ENCODE measurements at regions not wholly inside any gene's neighbourhood (a gene's known extent, or its start where the extent isn't known, plus 50 kb on each side); places are given as distances from the start of the nearest gene placed in this dataset.
"Not testable (repeated sequence)": the region's sequence is repeated elsewhere in the genome, so short reads cannot be mapped to it uniquely, and the experiment has no call there.

- H4K20me1 ChIP-seq (ENCODE audit: insufficient read depth, low read length); intact Hi-C loops (cut with micrococcal nuclease; ENCODE audit: unreplicated experiment); in situ Hi-C loops (cut with HindIII; ENCODE audit: extremely low pct_ligation_motif_present, low pct_unique_long_range_greater_than_20kb); H3K9ac ChIP-seq (ENCODE audit: insufficient read depth, low read depth, low read length); H3K27me3 ChIP-seq (ENCODE audit: control insufficient read depth in 1 of 2, insufficient read depth in 2 of 2, low read length in 2 of 2); CTCF ChIA-PET (ENCODE audit: low intra/inter-chr PET ratio, low total read pairs); FAIRE-seq; ATAC-seq; H3K4me2 ChIP-seq (ENCODE audit: low read depth, low read length); POLR2A ChIA-PET; H3K9me3 ChIP-seq (ENCODE audit: low read length); H2AFZ ChIP-seq (ENCODE audit: low read length); DNase-seq (ENCODE audit: low spot score); H3K4me3 ChIP-seq (replicated peaks in 1 of 3; ENCODE audit: insufficient read depth in 1 of 3, low read depth in 2 of 3, low read length in 3 of 3); H3K79me2 ChIP-seq (ENCODE audit: insufficient read depth, low read length); H3K27ac ChIP-seq (ENCODE audit: extremely low read length, insufficient read depth, low read length); H3K4me1 ChIP-seq (ENCODE audit: insufficient read depth, low read length); H3K36me3 ChIP-seq (replicated peaks in 1 of 2; ENCODE audit: control insufficient read depth in 1 of 2, insufficient read depth in 2 of 2, low read length in 2 of 2); BruUV-seq (replicated peaks): not testable (repeated sequence)
- WGBS (ENCODE audit: low lambda C conversion rate) = no CpG with 5 or more reads among the region's 11 CpGs
- TF ChIP-seq, protein P1, sequence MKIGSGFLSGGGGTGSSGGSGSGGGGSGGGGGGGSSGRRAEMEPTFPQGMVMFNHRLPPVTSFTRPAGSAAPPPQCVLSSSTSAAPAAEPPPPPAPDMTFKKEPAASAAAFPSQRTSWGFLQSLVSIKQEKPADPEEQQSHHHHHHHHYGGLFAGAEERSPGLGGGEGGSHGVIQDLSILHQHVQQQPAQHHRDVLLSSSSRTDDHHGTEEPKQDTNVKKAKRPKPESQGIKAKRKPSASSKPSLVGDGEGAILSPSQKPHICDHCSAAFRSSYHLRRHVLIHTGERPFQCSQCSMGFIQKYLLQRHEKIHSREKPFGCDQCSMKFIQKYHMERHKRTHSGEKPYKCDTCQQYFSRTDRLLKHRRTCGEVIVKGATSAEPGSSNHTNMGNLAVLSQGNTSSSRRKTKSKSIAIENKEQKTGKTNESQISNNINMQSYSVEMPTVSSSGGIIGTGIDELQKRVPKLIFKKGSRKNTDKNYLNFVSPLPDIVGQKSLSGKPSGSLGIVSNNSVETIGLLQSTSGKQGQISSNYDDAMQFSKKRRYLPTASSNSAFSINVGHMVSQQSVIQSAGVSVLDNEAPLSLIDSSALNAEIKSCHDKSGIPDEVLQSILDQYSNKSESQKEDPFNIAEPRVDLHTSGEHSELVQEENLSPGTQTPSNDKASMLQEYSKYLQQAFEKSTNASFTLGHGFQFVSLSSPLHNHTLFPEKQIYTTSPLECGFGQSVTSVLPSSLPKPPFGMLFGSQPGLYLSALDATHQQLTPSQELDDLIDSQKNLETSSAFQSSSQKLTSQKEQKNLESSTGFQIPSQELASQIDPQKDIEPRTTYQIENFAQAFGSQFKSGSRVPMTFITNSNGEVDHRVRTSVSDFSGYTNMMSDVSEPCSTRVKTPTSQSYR (CRISPR knock-in tag; IDR thresholded peaks at IDR 0.05; ENCODE audit: borderline replicate concordance) = peak; percentile 61; the same call in 1 of the 2 replicates
Observed at GRCh38 chr11:100409267-100409666, 277.8 kb upstream of the ARHGAP42 start.

DNA sequence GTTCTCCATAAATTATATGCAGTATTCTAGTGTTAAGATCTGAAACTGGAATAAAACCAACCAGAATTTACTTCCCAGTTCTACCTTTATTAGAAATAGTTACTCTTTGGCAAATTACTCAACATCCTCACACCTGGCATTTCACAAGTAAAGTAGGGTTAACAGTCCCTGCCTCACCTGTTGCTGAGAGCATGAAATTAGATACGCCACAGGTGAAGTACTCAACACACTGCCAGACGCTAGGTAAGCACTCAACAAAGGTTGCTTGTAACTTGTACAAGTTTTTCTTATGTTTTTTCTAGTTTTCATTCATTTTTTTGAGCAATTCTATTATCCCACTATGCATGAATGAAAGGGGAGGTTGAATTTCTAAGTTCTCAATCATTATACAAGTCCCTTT, 267.6 kb upstream of the ARHGAP42 start:
- no peak overlapping the region for H3K4me2 ChIP-seq (ENCODE audit: low read depth, low read length)
- H3K27ac ChIP-seq (ENCODE audit: extremely low read length, insufficient read depth, low read length) = no peak overlapping the region
- no peaks in the 10 kb centered on the region for H3K27me3 ChIP-seq (ENCODE audit: control insufficient read depth in 1 of 2, insufficient read depth in 2 of 2, low read length in 2 of 2)
- intact Hi-C loops (cut with micrococcal nuclease; ENCODE audit: unreplicated experiment) = no loop called here
- 3% methylated on average over 2 of the region's 2 CpGs for WGBS (ENCODE audit: low lambda C conversion rate)
- no peak overlapping the region for H3K9ac ChIP-seq (ENCODE audit: insufficient read depth, low read depth, low read length)
- ATAC-seq = no peak
- no TSS peak for BruUV-seq (replicated peaks)
- H4K20me1 ChIP-seq (ENCODE audit: insufficient read depth, low read length) = no peaks in the 10 kb centered on the region
- no peaks in the 10 kb centered on the region for H3K36me3 ChIP-seq (replicated peaks in 1 of 2; ENCODE audit: control insufficient read depth in 1 of 2, insufficient read depth in 2 of 2, low read length in 2 of 2)
- in situ Hi-C loops (cut with HindIII; ENCODE audit: extremely low pct_ligation_motif_present, low pct_unique_long_range_greater_than_20kb) = no loop called here
- POLR2A ChIA-PET = no interaction called here
- no peak overlapping the region for H2AFZ ChIP-seq (ENCODE audit: low read length)
- no peaks in the 10 kb centered on the region for H3K4me1 ChIP-seq (ENCODE audit: insufficient read depth, low read length)
- H3K79me2 ChIP-seq (ENCODE audit: insufficient read depth, low read length) = no peaks in the 10 kb centered on the region
- no peak for FAIRE-seq
- TF ChIP-seq ZNF563 (CRISPR knock-in tag; IDR thresholded peaks at IDR 0.05) = no peak
- TF ChIP-seq CEBPG (CRISPR knock-in tag; IDR thresholded peaks at IDR 0.05) = no peak
- no peak for TF ChIP-seq ARID2 (CRISPR knock-in tag; IDR thresholded peaks at IDR 0.05; ENCODE audit: borderline replicate concordance)
- no peak for TF ChIP-seq SMC3 (IDR thresholded peaks at IDR 0.05; ENCODE audit: low read length)
- no peak for TF ChIP-seq SP5 (CRISPR knock-in tag; IDR thresholded peaks at IDR 0.05; ENCODE audit: borderline replicate concordance, low read depth)
- TF ChIP-seq CREM (IDR thresholded peaks at IDR 0.05) = no peak
- no peak for TF ChIP-seq CREM (CRISPR knock-in tag; IDR thresholded peaks at IDR 0.05)
- TF ChIP-seq ETV6 (CRISPR knock-in tag; conservative IDR thresholded peaks at IDR 0.05) = no peak
- TF ChIP-seq ZNF138 (CRISPR knock-in tag; IDR thresholded peaks at IDR 0.05; ENCODE audit: low read depth) = no peak
- no peak for TF ChIP-seq DNMT3B (CRISPR knock-in tag; conservative IDR thresholded peaks at IDR 0.05)
- H3K9me3 ChIP-seq (ENCODE audit: low read length) = peaks cover 59% of the 10 kb centered on the region
- CTCF ChIA-PET (ENCODE audit: low intra/inter-chr PET ratio, low total read pairs) = no interaction called here
- H3K4me3 ChIP-seq (replicated peaks in 1 of 3; ENCODE audit: insufficient read depth in 1 of 3, low read depth in 2 of 3, low read length in 3 of 3) = no peak overlapping the region
- DNase-seq (ENCODE audit: low spot score) = no peak
